ENCODE measurements at regions not wholly inside any gene's neighbourhood (a gene's known extent, or its start where the extent isn't known, plus 50 kb on each side); places are given as distances from the start of the nearest gene placed in this dataset.

- TF ChIP-seq POLR2A (IDR thresholded peaks at IDR 0.05) (no peak), CTCF (IDR thresholded peaks at IDR 0.05) (no peak)
- no peak overlapping the region for H3K4me3 ChIP-seq
- no peak overlapping the region for H3K27ac ChIP-seq
- no peaks in the 10 kb centered on the region for H3K9me3 ChIP-seq
- H3K36me3 ChIP-seq = no peaks in the 10 kb centered on the region
- no peaks in the 10 kb centered on the region for H3K4me1 ChIP-seq
- DNase-seq = no peak
- no peaks in the 10 kb centered on the region for H3K27me3 ChIP-seq
These were observed 52.4 kb upstream of the GNAI1 start for GRCh38 chr7:80082213-80082612.

GRCh38 chr7:80078886-80079285, 55.7 kb upstream of the GNAI1 start:
- Histone ChIP-seq H3K9me3 (no peaks in the 10 kb centered on the region), H3K4me3 (no peak overlapping the region), H3K4me1 (no peaks in the 10 kb centered on the region), H3K27ac (no peak overlapping the region), H3K27me3 (no peaks in the 10 kb centered on the region), H3K36me3 (no peaks in the 10 kb centered on the region)
- DNase-seq = no peak
- no peak for TF ChIP-seq POLR2A (IDR thresholded peaks at IDR 0.05)
- TF ChIP-seq CTCF (IDR thresholded peaks at IDR 0.05) = no peak

- TF ChIP-seq CTCF (IDR thresholded peaks at IDR 0.05) = no peak
- no peak for TF ChIP-seq POLR2A (IDR thresholded peaks at IDR 0.05)
- H3K4me1 ChIP-seq = no peaks in the 10 kb centered on the region
- no peaks in the 10 kb centered on the region for H3K27me3 ChIP-seq
- no peaks in the 10 kb centered on the region for H3K9me3 ChIP-seq
- H3K36me3 ChIP-seq = no peaks in the 10 kb centered on the region
- no peak for DNase-seq
- peak overlapping the region in 2 of 4 donors; percentile 38 to 44 for H3K4me3 ChIP-seq
- no peak overlapping the region for H3K27ac ChIP-seq
These were observed 56.4 kb upstream of the GNAI1 start for GRCh38 chr7:80078159-80078731.

- TF ChIP-seq POLR2A (IDR thresholded peaks at IDR 0.05) (no peak), CTCF (IDR thresholded peaks at IDR 0.05) (no peak)
- DNase-seq = no peak
These were observed 64.2 kb upstream of the GNAI1 start for GRCh38 chr7:80070391-80070790.

GRCh38 chr7:80066639-80067038, 68.0 kb upstream of the GNAI1 start:
- no peak overlapping the region for H3K27ac ChIP-seq
- H3K27me3 ChIP-seq = no peaks in the 10 kb centered on the region
- no peaks in the 10 kb centered on the region for H3K36me3 ChIP-seq
- no peak for DNase-seq
- no peaks in the 10 kb centered on the region for H3K4me1 ChIP-seq
- H3K4me3 ChIP-seq = no peak overlapping the region
- TF ChIP-seq POLR2A (IDR thresholded peaks at IDR 0.05) (no peak), CTCF (IDR thresholded peaks at IDR 0.05) (no peak)
- no peaks in the 10 kb centered on the region for H3K9me3 ChIP-seq

More at GRCh38 chr7:80070391-80070790, 64.2 kb upstream of the GNAI1 start:
- H3K36me3 ChIP-seq = no peaks in the 10 kb centered on the region
- no peaks in the 10 kb centered on the region for H3K4me1 ChIP-seq
- no peaks in the 10 kb centered on the region for H3K27me3 ChIP-seq
- H3K9me3 ChIP-seq = no peaks in the 10 kb centered on the region
- H3K4me3 ChIP-seq = no peak overlapping the region
- no peak overlapping the region for H3K27ac ChIP-seq

- Histone ChIP-seq H3K27me3 (no peaks in the 10 kb centered on the region), H3K4me1 (no peaks in the 10 kb centered on the region), H3K9me3 (no peaks in the 10 kb centered on the region), H3K27ac (no peak overlapping the region), H3K36me3 (no peaks in the 10 kb centered on the region), H3K4me3 (no peak overlapping the region)
- no peak for DNase-seq
- TF ChIP-seq POLR2A (IDR thresholded peaks at IDR 0.05) = no peak
These were observed 70.8 kb upstream of the GNAI1 start for GRCh38 chr7:80063834-80064233.

Measured in Peyer's patch (tissue), 4 donors.